ENCODE measurements at regions not wholly inside any gene's neighbourhood (a gene's known extent, or its start where the extent isn't known, plus 50 kb on each side); places are given as distances from the start of the nearest gene placed in this dataset.
"Not testable (repeated sequence)": the region's sequence is repeated elsewhere in the genome, so short reads cannot be mapped to it uniquely, and the experiment has no call there.

- no peaks in the 10 kb centered on the region for H3K9me3 ChIP-seq (ENCODE audit: control insufficient read depth, insufficient read depth, low read length)
- no peaks in the 10 kb centered on the region for H3K27me3 ChIP-seq (ENCODE audit: control insufficient read depth, low read length)
- no peaks in the 10 kb centered on the region for H4K20me1 ChIP-seq (ENCODE audit: control insufficient read depth, insufficient read depth, low read depth, low read length)
- no peak for TF ChIP-seq EZH2phosphoT487 (IDR thresholded peaks at IDR 0.05; ENCODE audit: borderline replicate concordance, low read length)
- TF ChIP-seq, protein P1, sequence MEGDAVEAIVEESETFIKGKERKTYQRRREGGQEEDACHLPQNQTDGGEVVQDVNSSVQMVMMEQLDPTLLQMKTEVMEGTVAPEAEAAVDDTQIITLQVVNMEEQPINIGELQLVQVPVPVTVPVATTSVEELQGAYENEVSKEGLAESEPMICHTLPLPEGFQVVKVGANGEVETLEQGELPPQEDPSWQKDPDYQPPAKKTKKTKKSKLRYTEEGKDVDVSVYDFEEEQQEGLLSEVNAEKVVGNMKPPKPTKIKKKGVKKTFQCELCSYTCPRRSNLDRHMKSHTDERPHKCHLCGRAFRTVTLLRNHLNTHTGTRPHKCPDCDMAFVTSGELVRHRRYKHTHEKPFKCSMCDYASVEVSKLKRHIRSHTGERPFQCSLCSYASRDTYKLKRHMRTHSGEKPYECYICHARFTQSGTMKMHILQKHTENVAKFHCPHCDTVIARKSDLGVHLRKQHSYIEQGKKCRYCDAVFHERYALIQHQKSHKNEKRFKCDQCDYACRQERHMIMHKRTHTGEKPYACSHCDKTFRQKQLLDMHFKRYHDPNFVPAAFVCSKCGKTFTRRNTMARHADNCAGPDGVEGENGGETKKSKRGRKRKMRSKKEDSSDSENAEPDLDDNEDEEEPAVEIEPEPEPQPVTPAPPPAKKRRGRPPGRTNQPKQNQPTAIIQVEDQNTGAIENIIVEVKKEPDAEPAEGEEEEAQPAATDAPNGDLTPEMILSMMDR (IDR thresholded peaks at IDR 0.05; ENCODE audit: low read depth, low read length, poor library complexity, severe bottlenecking): no peak
- H3K79me2 ChIP-seq (ENCODE audit: control insufficient read depth, low read length): no peaks in the 10 kb centered on the region
- H3K4me1 ChIP-seq (ENCODE audit: control insufficient read depth, low read length): no peaks in the 10 kb centered on the region
- no peak overlapping the region for H3K4me2 ChIP-seq (ENCODE audit: low read length)
- no peak overlapping the region for H3K27ac ChIP-seq (ENCODE audit: low read depth, low read length)
- no peaks in the 10 kb centered on the region for H3K9me2 ChIP-seq (replicated peaks; ENCODE audit: control insufficient read depth, low read length)
- no peaks in the 10 kb centered on the region for H3F3A ChIP-seq (ENCODE audit: control insufficient read depth, insufficient read depth)
- no peaks in the 10 kb centered on the region for H3K36me3 ChIP-seq (ENCODE audit: control insufficient read depth, low read length)
- H3K4me3 ChIP-seq (ENCODE audit: low read length): no peak overlapping the region
Observed at GRCh38 chr2:209260281-209260680, 163.6 kb upstream of the MAP2 start.

DNA sequence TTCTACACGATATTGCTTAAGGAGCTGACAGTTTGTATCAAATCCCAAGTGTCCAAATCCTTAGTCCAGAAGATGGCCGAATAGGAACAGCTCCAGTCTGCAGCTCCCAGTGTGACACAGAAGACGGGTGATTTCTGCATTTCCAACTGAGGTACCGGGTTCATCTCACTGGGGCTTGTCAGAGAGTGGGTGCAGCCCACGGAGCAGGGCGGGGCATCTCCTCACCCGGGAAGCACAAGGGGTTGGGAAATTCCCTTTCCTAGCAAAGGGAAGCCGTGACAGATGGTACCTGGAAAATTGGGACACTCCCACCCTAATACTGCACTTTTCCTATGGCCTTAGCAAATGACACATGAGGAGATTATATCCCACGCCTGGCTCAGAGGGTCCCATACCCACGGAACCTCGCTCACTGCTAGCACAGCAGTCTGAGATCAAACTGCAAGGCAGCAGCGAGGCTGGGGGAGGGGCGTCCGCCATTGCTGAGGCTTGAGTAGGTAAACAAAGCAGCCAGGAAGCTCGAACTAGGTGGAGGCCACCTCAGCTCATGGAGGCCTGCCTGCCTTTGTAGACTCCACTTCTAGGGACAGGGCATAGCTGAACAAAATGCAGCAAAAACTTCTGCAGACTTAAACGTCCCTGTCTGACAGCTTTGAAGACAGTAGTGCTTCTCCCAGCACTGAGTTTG is 162.3 kb upstream of the MAP2 start:
- H3F3A ChIP-seq (ENCODE audit: control insufficient read depth, insufficient read depth); H3K4me2 ChIP-seq (ENCODE audit: low read length); H3K27me3 ChIP-seq (ENCODE audit: control insufficient read depth, low read length); H3K9me3 ChIP-seq (ENCODE audit: control insufficient read depth, insufficient read depth, low read length); H3K9me2 ChIP-seq (replicated peaks; ENCODE audit: control insufficient read depth, low read length); H3K27ac ChIP-seq (ENCODE audit: low read depth, low read length); H4K20me1 ChIP-seq (ENCODE audit: control insufficient read depth, insufficient read depth, low read depth, low read length); H3K4me3 ChIP-seq (ENCODE audit: low read length); H3K79me2 ChIP-seq (ENCODE audit: control insufficient read depth, low read length); H3K36me3 ChIP-seq (ENCODE audit: control insufficient read depth, low read length); H3K4me1 ChIP-seq (ENCODE audit: control insufficient read depth, low read length): not testable (repeated sequence)

DNA sequence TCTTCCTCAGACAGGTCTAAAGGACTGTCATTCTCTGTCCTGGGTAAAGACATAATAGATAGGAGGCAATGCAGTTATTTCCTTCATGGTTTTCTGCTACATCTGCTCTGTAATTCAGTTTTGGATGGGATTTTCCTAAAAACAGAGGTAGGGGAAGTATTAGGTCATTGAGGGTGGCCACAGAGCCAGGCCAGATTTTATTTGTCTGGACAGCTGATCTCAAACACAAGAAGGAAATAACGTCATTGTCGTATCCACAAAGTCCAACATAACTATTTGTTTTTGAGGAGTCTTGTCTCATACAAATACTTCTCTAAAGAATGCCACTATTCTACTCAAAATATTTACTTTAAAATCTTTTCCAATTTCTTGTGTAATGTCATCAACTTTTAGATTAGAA is 154.8 kb upstream of the MAP2 start:
- no peaks in the 10 kb centered on the region for H3F3A ChIP-seq (ENCODE audit: control insufficient read depth, insufficient read depth)
- no peaks in the 10 kb centered on the region for H3K9me3 ChIP-seq (ENCODE audit: control insufficient read depth, insufficient read depth, low read length)
- no peak overlapping the region for H3K4me2 ChIP-seq (ENCODE audit: low read length)
- no peaks in the 10 kb centered on the region for H3K27me3 ChIP-seq (ENCODE audit: control insufficient read depth, low read length)
- no peak overlapping the region for H3K4me3 ChIP-seq (ENCODE audit: low read length)
- H4K20me1 ChIP-seq (ENCODE audit: control insufficient read depth, insufficient read depth, low read depth, low read length): no peaks in the 10 kb centered on the region
- H3K9me2 ChIP-seq (replicated peaks; ENCODE audit: control insufficient read depth, low read length): no peaks in the 10 kb centered on the region
- H3K79me2 ChIP-seq (ENCODE audit: control insufficient read depth, low read length): no peaks in the 10 kb centered on the region
- no peak overlapping the region for H3K27ac ChIP-seq (ENCODE audit: low read depth, low read length)
- TF ChIP-seq EZH2phosphoT487 (IDR thresholded peaks at IDR 0.05; ENCODE audit: borderline replicate concordance, low read length): no peak
- TF ChIP-seq, protein P1 (IDR thresholded peaks at IDR 0.05; ENCODE audit: low read depth, low read length, poor library complexity, severe bottlenecking): no peak
- no peaks in the 10 kb centered on the region for H3K4me1 ChIP-seq (ENCODE audit: control insufficient read depth, low read length)
- no peaks in the 10 kb centered on the region for H3K36me3 ChIP-seq (ENCODE audit: control insufficient read depth, low read length)

DNA sequence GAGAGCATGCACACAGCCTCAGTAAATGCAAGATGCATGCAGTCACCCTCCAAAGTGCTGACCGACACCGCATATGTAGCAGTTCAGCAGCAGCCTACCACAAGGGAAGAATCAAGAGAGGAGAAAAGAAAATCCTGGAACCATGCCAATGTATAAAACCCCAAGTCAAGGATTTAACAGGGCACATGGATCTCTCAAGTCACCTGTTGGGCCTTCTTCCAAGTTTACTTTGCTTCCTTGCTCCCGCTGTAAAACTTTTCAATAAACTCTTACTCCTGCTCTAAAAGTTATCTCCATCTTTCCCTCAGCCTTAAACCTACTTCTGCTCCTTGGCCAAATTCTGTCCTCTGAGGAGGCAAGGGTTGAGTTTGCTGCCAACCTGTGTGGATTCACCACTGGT is 147.8 kb upstream of the MAP2 start:
- H3K4me1 ChIP-seq (ENCODE audit: control insufficient read depth, low read length): no peaks in the 10 kb centered on the region
- no peaks in the 10 kb centered on the region for H3F3A ChIP-seq (ENCODE audit: control insufficient read depth, insufficient read depth)
- H3K27ac ChIP-seq (ENCODE audit: low read depth, low read length): no peak overlapping the region
- H3K36me3 ChIP-seq (ENCODE audit: control insufficient read depth, low read length): no peaks in the 10 kb centered on the region
- no peaks in the 10 kb centered on the region for H3K9me2 ChIP-seq (replicated peaks; ENCODE audit: control insufficient read depth, low read length)
- TF ChIP-seq EZH2phosphoT487 (IDR thresholded peaks at IDR 0.05; ENCODE audit: borderline replicate concordance, low read length): no peak
- TF ChIP-seq, protein P1 (IDR thresholded peaks at IDR 0.05; ENCODE audit: low read depth, low read length, poor library complexity, severe bottlenecking): no peak
- H4K20me1 ChIP-seq (ENCODE audit: control insufficient read depth, insufficient read depth, low read depth, low read length): no peaks in the 10 kb centered on the region
- no peaks in the 10 kb centered on the region for H3K27me3 ChIP-seq (ENCODE audit: control insufficient read depth, low read length)
- no peaks in the 10 kb centered on the region for H3K9me3 ChIP-seq (ENCODE audit: control insufficient read depth, insufficient read depth, low read length)
- no peaks in the 10 kb centered on the region for H3K79me2 ChIP-seq (ENCODE audit: control insufficient read depth, low read length)
- no peak overlapping the region for H3K4me2 ChIP-seq (ENCODE audit: low read length)
- no peak overlapping the region for H3K4me3 ChIP-seq (ENCODE audit: low read length)
